Omental fat pad (tissue), 3 donors: ENCODE measurements at regions not wholly inside any gene's neighbourhood (a gene's known extent, or its start where the extent isn't known, plus 50 kb on each side); places are given as distances from the start of the nearest gene placed in this dataset.
"Not testable (repeated sequence)": the region's sequence is repeated elsewhere in the genome, so short reads cannot be mapped to it uniquely, and the experiment has no call there.

Source experiments
- ATAC-seq: fragments of 150-250 bp; one replicate; pipeline ENCODE4 v1.9.1; 2016; ENCODE audit warnings: mild to moderate bottlenecking, moderate library complexity; ENCODE audit not compliant: low FRiP score
- DNase-seq: peaks from one replicate; pipeline ENCODE4 v3.0.0-alpha.2; 2019; ENCODE audit warnings: low spot score
- CTCF ChIP-seq, 3 donors: fragments of 450-650 bp; IDR thresholded peaks; one replicate each; pipeline ENCODE4 v1.5.1; 2016 to 2017; ENCODE audit warnings: antibody characterized with exemption in 3 of 3, mild to moderate bottlenecking in 3 of 3, moderate library complexity in 2 of 3

- no peak for ATAC-seq
- no peak for TF ChIP-seq CTCF (IDR thresholded peaks at IDR 0.05)
- no peak for DNase-seq
Observed at GRCh38 chr1:116185161-116185701, 74.0 kb downstream of the MAB21L3 start.

DNA sequence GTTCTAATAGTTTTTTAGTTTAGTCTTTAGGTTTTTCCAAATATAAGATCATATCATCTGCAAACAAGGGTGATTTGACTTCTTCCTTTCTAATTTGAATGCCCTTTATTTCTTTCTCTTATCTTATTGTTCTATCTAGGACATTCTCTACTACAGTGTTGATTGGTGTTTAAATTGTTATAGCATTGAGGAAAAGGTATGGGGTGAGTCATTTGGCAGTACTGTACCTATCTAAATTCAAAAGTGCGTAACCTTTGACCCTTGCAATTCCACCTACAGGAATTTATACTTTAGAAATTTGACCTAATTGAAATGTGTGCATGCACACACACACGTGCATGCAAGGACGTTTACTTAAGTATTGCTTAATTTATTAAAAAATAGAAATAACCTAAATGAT lies 78.3 kb downstream of the MAB21L3 start:
- DNase-seq (no peak), ATAC-seq (no peak)

DNA sequence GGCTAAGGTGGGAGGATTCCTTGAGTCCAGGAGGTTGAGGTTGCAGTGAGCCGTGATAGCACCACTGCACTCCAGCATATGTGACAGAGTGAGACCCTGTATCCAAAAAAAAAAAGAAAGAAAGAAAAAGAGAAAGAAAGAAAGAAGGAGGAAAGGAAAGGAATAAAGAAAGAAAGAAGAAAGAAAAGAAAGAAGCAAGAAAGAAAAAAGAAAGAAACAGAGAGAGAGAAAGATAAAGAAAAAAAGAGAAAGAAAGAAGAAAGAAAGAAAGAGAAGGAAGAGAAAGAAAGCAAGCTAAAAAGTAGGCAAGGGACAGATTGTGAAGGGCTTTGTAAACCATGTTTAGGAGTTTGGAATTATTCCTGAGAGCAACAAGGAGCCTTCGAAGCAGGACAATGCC lies 80.1 kb downstream of the MAB21L3 start:
- no peak for TF ChIP-seq CTCF (IDR thresholded peaks at IDR 0.05)
- no peak for DNase-seq
- no peak for ATAC-seq

More for the DNA sequence above, 78.3 kb downstream of the MAB21L3 start:
- TF ChIP-seq CTCF (IDR thresholded peaks at IDR 0.05): no peak

DNA sequence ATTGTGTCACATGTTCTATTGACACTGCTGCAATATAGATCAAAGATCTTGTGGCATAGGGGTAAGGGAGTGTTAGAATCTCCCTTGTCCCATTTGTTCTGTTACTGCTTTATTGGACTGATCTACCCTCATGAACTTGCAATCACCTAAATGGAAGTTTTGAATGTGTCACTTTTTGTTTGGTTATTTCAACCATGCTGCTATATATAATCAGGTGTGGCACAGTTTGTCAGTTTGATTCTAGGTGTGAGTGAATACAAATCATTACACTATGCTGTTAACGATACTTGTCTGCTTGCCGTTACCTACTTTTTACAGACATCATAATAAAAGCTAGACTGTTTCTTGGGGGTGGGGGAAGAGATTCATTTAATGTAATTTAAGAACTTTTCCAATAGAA lies 82.6 kb downstream of the MAB21L3 start:
- no peak for TF ChIP-seq CTCF (IDR thresholded peaks at IDR 0.05)
- DNase-seq (no peak), ATAC-seq (no peak)

- no peak for ATAC-seq
- no peak for TF ChIP-seq CTCF (IDR thresholded peaks at IDR 0.05)
- no peak for DNase-seq
Observed at GRCh38 chr1:116194568-116194967, 83.4 kb downstream of the MAB21L3 start.

GRCh38 chr1:116195077-116195868 lies 84.1 kb downstream of the MAB21L3 start:
- ATAC-seq (no peak), DNase-seq (no peak)
- TF ChIP-seq CTCF (IDR thresholded peaks at IDR 0.05): no peak

- not testable (repeated sequence) for DNase-seq, ATAC-seq
Observed at GRCh38 chr1:116200343-116200742, 89.1 kb downstream of the MAB21L3 start.
